ENCODE measurements at regions not wholly inside any gene's neighbourhood (a gene's known extent, or its start where the extent isn't known, plus 50 kb on each side); places are given as distances from the start of the nearest gene placed in this dataset.
"Not testable (repeated sequence)": the region's sequence is repeated elsewhere in the genome, so short reads cannot be mapped to it uniquely, and the experiment has no call there.

- no peak for DNase-seq (ENCODE audit: extremely low read depth in 1 of 2, low read depth in 1 of 2)
These were observed 80.4 kb upstream of the ZCCHC2 start for GRCh38 chr18:62442391-62442790.

GRCh38 chr18:62445386-62445917 is 77.4 kb upstream of the ZCCHC2 start:
- DNase-seq (ENCODE audit: extremely low read depth in 1 of 2, low read depth in 1 of 2) = no peak

- DNase-seq (ENCODE audit: extremely low read depth in 1 of 2, low read depth in 1 of 2) = no peak
These were observed 76.3 kb upstream of the ZCCHC2 start for GRCh38 chr18:62446511-62446910.

GRCh38 chr18:62447652-62448051 is 75.2 kb upstream of the ZCCHC2 start:
- DNase-seq (ENCODE audit: extremely low read depth in 1 of 2, low read depth in 1 of 2) = no peak

GRCh38 chr18:62448426-62448825 is 74.4 kb upstream of the ZCCHC2 start:
- DNase-seq (ENCODE audit: extremely low read depth in 1 of 2, low read depth in 1 of 2) = no peak

- no peak for DNase-seq (ENCODE audit: extremely low read depth in 1 of 2, low read depth in 1 of 2)
These were observed 73.2 kb upstream of the ZCCHC2 start for GRCh38 chr18:62449490-62450104.

GRCh38 chr18:62450175-62450545 is 72.7 kb upstream of the ZCCHC2 start:
- no peak for DNase-seq (ENCODE audit: extremely low read depth in 1 of 2, low read depth in 1 of 2)

GRCh38 chr18:62450546-62451410 is 72.0 kb upstream of the ZCCHC2 start:
- no peak for DNase-seq (ENCODE audit: extremely low read depth in 1 of 2, low read depth in 1 of 2)

- peak in 1 of 2 donors; percentile 20 for DNase-seq (ENCODE audit: extremely low read depth in 1 of 2, low read depth in 1 of 2)
These were observed 70.5 kb upstream of the ZCCHC2 start for GRCh38 chr18:62452280-62452831.

GRCh38 chr18:62453864-62454263 is 69.0 kb upstream of the ZCCHC2 start:
- DNase-seq (ENCODE audit: extremely low read depth in 1 of 2, low read depth in 1 of 2) = no peak

- no peak for DNase-seq (ENCODE audit: extremely low read depth in 1 of 2, low read depth in 1 of 2)
These were observed 68.3 kb upstream of the ZCCHC2 start for GRCh38 chr18:62454527-62454926.

GRCh38 chr18:62455222-62455621 is 67.6 kb upstream of the ZCCHC2 start:
- DNase-seq (ENCODE audit: extremely low read depth in 1 of 2, low read depth in 1 of 2) = no peak

- DNase-seq (ENCODE audit: extremely low read depth in 1 of 2, low read depth in 1 of 2) = no peak
These were observed 64.9 kb upstream of the ZCCHC2 start for GRCh38 chr18:62457877-62458276.

- no peak for DNase-seq (ENCODE audit: extremely low read depth in 1 of 2, low read depth in 1 of 2)
These were observed 64.5 kb upstream of the ZCCHC2 start for GRCh38 chr18:62458346-62458745.

- DNase-seq (ENCODE audit: extremely low read depth in 1 of 2, low read depth in 1 of 2) = no peak
These were observed 63.7 kb upstream of the ZCCHC2 start for GRCh38 chr18:62458868-62459716.

GRCh38 chr18:62460851-62461300 is 61.9 kb upstream of the ZCCHC2 start:
- DNase-seq (ENCODE audit: extremely low read depth in 1 of 2, low read depth in 1 of 2) = no peak

GRCh38 chr18:62461591-62461990 is 61.2 kb upstream of the ZCCHC2 start:
- DNase-seq (ENCODE audit: extremely low read depth in 1 of 2, low read depth in 1 of 2) = no peak

GRCh38 chr18:62464266-62464665 is 58.6 kb upstream of the ZCCHC2 start:
- no peak for DNase-seq (ENCODE audit: extremely low read depth in 1 of 2, low read depth in 1 of 2)

GRCh38 chr18:62469131-62469530 is 53.7 kb upstream of the ZCCHC2 start:
- not testable (repeated sequence) for DNase-seq (ENCODE audit: extremely low read depth in 1 of 2, low read depth in 1 of 2)
